SU-DHL-6 (cell line): ENCODE measurements at regions not wholly inside any gene's neighbourhood (a gene's known extent, or its start where the extent isn't known, plus 50 kb on each side); places are given as distances from the start of the nearest gene placed in this dataset.
"Not testable (repeated sequence)": the region's sequence is repeated elsewhere in the genome, so short reads cannot be mapped to it uniquely, and the experiment has no call there.

Source experiments
- H2AFZ ChIP-seq: fragments of 200-600 bp; sonication (generic); 2 replicates; pipeline ENCODE4 v1.6.1; 2014; ENCODE audit warnings: low read depth, mild to moderate bottlenecking, moderate library complexity, mixed read lengths, antibody characterized with exemption, low read length; ENCODE audit not compliant: severe bottlenecking
- H3F3A ChIP-seq: fragments of 200-600 bp; shearing (Covaris generic); 2 replicates; pipeline ENCODE4 v1.6.0; 2016; ENCODE audit warnings: antibody characterized with exemption, mild to moderate bottlenecking; ENCODE audit not compliant: insufficient read depth
- H3K27ac ChIP-seq: fragments of 200-600 bp; sonication (generic); 2 replicates; pipeline ENCODE4 v1.5.1; 2016; ENCODE audit warnings: low read depth, mild to moderate bottlenecking, low read length, moderate library complexity, mixed read lengths
- H3K27me3 ChIP-seq: fragments of 200-600 bp; sonication (generic), shearing (Covaris generic); 2 replicates; pipeline ENCODE4 v1.6.0; 2014; ENCODE audit warnings: mild to moderate bottlenecking, low read length
- H3K36me3 ChIP-seq: fragments of 200-600 bp; sonication (generic); 2 replicates; pipeline ENCODE4 v1.6.1; 2014; ENCODE audit warnings: mild to moderate bottlenecking, low read length, mixed read lengths
- H3K4me2 ChIP-seq: fragments of 300-600, 200-600 bp; shearing (Covaris generic), sonication (generic); 2 replicates; pipeline ENCODE4 v1.6.0; 2014; ENCODE audit warnings: low read length, low read depth, mild to moderate bottlenecking; ENCODE audit not compliant: poor library complexity, severe bottlenecking
- H3K4me3 ChIP-seq: fragments of 200-600 bp; sonication (generic); 2 replicates; pipeline ENCODE4 v1.5.1; 2014; ENCODE audit warnings: antibody characterized with exemption, low read length, mild to moderate bottlenecking, mixed read lengths; ENCODE audit not compliant: insufficient read depth, poor library complexity, severe bottlenecking
- H3K79me2 ChIP-seq: fragments of 200-600 bp; sonication (generic); 2 replicates; pipeline ENCODE4 v1.6.1; 2014; ENCODE audit warnings: mild to moderate bottlenecking, low read length, moderate library complexity; ENCODE audit not compliant: insufficient read depth
- H3K9ac ChIP-seq: fragments of 200-600 bp; sonication (generic); 2 replicates; pipeline ENCODE4 v1.7.0; 2014; ENCODE audit warnings: mild to moderate bottlenecking, low read length
- H3K9me2 ChIP-seq: fragments of 200-600 bp; sonication (generic); replicated peaks from 2 replicates; pipeline ENCODE4 v1.6.1; 2014; ENCODE audit warnings: low read length; ENCODE audit not compliant: insufficient read depth
- H3K9me3 ChIP-seq: fragments of 200-600 bp; sonication (generic); 2 replicates; pipeline ENCODE4 v1.6.1; 2014; ENCODE audit warnings: low read length, mixed read lengths; ENCODE audit not compliant: insufficient read depth
- H4K20me1 ChIP-seq: fragments of 200-600 bp; sonication (generic); 2 replicates; pipeline ENCODE4 v1.6.1; 2014; ENCODE audit warnings: low read depth, mild to moderate bottlenecking, antibody characterized with exemption, low read length, moderate library complexity, mixed read lengths
- EZH2phosphoT487 ChIP-seq: fragments of 200-600 bp; sonication (generic), shearing (Covaris generic); conservative IDR thresholded peaks from 2 replicates; pipeline ENCODE4 v1.6.1; 2018; ENCODE audit warnings: mild to moderate bottlenecking, antibody characterized with exemption, low read length, moderate library complexity, mixed read lengths
- TF ChIP-seq, protein P1 (sequence below): fragments of 200-600 bp; sonication (generic); IDR thresholded peaks from one replicate; pipeline ENCODE4 v1.5.1; 2017; ENCODE audit warnings: antibody characterized with exemption, mild to moderate bottlenecking, low read length, moderate library complexity; ENCODE audit not compliant: insufficient read depth, poor library complexity, severe bottlenecking

DNA sequence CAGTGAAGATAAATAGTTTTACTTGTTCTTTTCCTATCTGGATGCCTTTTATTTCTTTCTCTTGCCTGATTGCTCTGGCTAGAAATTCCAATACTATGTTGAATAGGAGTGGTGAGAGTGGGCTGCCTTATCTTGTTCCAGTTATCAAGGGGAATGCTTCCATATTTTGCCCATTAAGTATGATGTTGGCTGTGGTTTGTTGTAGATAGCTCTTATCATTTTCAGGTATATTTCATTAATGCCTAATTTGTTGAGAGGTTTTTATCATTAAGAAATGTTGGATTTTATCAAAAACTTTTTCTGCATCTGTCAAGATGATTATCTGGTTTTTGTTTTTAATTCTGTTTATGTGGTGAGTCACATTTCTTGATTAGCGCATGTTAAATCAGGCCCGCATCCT, 655.8 kb downstream of the NUP35 start:
- H2AFZ ChIP-seq: no peak overlapping the region
- H4K20me1 ChIP-seq: no peaks in the 10 kb centered on the region

DNA sequence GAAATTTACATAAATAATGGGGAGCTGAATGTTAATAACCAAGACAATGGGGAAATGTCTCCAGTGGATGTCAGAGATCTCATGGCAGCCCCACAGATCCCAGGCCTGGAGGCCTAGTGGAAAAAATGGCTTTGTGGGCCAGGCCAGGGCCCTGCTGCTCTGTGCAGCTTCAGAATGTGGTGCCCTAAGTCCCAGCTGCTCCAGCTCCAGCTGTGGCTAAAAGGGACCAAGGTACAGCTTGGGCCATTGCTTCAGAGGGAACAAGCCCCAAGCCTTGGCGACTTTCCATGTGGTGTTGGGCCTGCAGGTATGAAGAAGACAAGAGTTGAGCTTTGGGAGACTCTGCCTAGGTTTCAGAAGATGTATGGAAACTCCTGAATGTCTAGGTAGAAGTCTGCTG, 658.2 kb downstream of the NUP35 start:
- H3K4me2 ChIP-seq: no peak overlapping the region
- H3F3A ChIP-seq: no peaks in the 10 kb centered on the region
- H3K36me3 ChIP-seq: no peaks in the 10 kb centered on the region
- no peaks in the 10 kb centered on the region for H3K9me2 ChIP-seq
- H3K79me2 ChIP-seq: no peaks in the 10 kb centered on the region
- H3K27me3 ChIP-seq: no peaks in the 10 kb centered on the region
- no peaks in the 10 kb centered on the region for H4K20me1 ChIP-seq
- TF ChIP-seq EZH2phosphoT487: no peak
- TF ChIP-seq, protein P1, sequence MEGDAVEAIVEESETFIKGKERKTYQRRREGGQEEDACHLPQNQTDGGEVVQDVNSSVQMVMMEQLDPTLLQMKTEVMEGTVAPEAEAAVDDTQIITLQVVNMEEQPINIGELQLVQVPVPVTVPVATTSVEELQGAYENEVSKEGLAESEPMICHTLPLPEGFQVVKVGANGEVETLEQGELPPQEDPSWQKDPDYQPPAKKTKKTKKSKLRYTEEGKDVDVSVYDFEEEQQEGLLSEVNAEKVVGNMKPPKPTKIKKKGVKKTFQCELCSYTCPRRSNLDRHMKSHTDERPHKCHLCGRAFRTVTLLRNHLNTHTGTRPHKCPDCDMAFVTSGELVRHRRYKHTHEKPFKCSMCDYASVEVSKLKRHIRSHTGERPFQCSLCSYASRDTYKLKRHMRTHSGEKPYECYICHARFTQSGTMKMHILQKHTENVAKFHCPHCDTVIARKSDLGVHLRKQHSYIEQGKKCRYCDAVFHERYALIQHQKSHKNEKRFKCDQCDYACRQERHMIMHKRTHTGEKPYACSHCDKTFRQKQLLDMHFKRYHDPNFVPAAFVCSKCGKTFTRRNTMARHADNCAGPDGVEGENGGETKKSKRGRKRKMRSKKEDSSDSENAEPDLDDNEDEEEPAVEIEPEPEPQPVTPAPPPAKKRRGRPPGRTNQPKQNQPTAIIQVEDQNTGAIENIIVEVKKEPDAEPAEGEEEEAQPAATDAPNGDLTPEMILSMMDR: no peak
- no peaks in the 10 kb centered on the region for H3K9me3 ChIP-seq
- H3K4me3 ChIP-seq: no peak overlapping the region
- H3K9ac ChIP-seq: no peak overlapping the region
- H3K27ac ChIP-seq: no peak overlapping the region
- H2AFZ ChIP-seq: no peak overlapping the region

More for the DNA sequence above, 655.8 kb downstream of the NUP35 start:
- TF ChIP-seq, protein P1: no peak
- TF ChIP-seq EZH2phosphoT487: no peak
- H3K36me3 ChIP-seq: no peaks in the 10 kb centered on the region
- H3K4me3 ChIP-seq: no peak overlapping the region
- H3K9me2 ChIP-seq: no peaks in the 10 kb centered on the region
- no peaks in the 10 kb centered on the region for H3F3A ChIP-seq
- no peak overlapping the region for H3K4me2 ChIP-seq
- no peaks in the 10 kb centered on the region for H3K79me2 ChIP-seq
- H3K9me3 ChIP-seq: no peaks in the 10 kb centered on the region
- H3K9ac ChIP-seq: no peak overlapping the region
- H3K27ac ChIP-seq: no peak overlapping the region
- H3K27me3 ChIP-seq: no peaks in the 10 kb centered on the region

DNA sequence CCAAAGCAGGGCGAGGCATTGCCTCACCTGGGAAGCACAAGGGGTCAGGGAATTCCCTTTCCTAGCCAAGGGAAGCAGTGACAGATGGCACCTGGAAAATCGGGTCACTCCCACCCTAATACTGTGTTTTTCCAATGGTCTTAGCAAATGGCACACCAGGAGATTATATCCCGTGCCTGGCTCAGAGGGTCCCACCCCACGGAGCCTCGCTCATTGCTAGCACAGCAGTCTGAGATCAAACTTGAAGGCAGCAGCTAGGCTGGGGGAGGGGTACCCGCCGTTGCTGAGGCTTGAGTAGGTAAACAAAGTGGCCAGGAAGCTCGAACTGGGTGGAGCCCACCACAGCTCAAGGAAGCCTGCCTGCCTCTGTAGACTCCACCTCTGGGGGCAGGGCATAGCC, 664.6 kb downstream of the NUP35 start:
- H3K9me2 ChIP-seq, H3K27me3 ChIP-seq, H3K4me3 ChIP-seq, H3F3A ChIP-seq, H3K79me2 ChIP-seq, H4K20me1 ChIP-seq, H3K9ac ChIP-seq, H3K36me3 ChIP-seq, H3K9me3 ChIP-seq, H2AFZ ChIP-seq, H3K27ac ChIP-seq, H3K4me2 ChIP-seq: not testable (repeated sequence)

DNA sequence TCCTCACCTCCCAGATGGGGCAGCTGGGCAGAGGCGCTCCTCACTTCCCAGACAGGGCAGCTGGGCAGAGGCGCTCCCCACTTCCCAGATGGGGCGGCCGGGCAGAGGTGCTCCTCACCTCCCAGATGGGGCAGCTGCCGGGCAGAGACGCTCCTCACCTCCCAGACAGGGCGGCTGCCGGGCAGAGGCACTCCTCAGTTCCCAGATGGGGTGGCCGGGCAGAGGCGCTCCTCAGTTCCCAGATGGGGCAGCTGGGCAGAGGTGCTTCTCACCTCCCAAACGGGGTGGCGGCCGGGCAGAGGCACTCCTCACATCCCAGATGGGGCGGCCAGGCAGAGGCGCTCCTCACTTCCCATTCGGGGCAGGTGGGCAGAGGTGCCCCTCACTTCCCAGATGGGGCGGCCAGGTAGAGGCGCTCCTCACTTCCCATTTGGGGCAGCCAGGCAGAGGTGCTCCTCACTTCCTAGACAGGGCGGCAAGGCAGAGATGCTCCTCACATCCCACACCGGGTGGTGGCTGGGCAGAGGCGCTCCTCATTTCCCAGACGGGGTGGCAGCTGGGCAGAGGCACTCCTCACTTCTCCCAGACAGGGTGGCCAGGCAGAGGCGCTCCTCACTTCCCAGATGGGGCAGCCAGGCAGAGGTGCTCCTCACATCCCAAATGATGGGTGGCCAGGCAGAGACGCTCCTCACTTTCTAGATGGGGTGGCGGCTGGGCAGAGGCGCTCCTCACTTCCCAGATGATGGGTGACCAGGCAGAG, 668.1 kb downstream of the NUP35 start:
- H3K4me2 ChIP-seq, H3K9me3 ChIP-seq, H3K4me3 ChIP-seq, H2AFZ ChIP-seq, H3K36me3 ChIP-seq, H3F3A ChIP-seq, H3K9ac ChIP-seq, H3K27ac ChIP-seq, H4K20me1 ChIP-seq, H3K27me3 ChIP-seq, H3K79me2 ChIP-seq, H3K9me2 ChIP-seq: not testable (repeated sequence)
